NCI-H187 treated with DMSO at 0.1 percent for 48 hours (cell line): ENCODE measurements at regions not wholly inside any gene's neighbourhood (a gene's known extent, or its start where the extent isn't known, plus 50 kb on each side); places are given as distances from the start of the nearest gene placed in this dataset.

Experiments
- DNase-seq: peaks from one replicate; lab custom pipeline; 2025; lab: John Stamatoyannopoulos, UW

DNA sequence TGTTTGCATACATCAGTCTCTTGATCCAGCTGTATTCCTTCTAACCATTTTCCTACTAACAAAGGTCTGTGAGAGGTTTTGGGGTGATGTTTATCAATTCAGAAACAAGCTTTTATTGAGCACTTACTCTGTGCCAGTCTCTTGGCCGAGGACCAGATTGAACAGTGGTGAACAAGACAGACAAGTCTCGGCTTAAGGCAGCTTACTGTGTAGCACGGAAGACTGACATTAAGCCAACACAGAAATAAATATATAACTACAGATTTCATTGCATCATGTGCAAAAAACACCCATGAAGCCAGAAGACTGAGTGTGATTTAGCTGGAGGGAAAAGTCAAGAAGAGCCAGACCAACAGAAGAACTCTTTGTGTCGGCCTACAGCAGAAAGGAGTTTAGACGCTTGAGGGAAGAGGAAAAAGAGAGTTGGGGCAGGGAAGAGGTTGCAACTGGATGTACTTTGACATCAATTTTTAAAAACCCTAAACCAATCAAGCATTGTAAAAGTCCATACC, 549.6 kb upstream of the CITED2 start:
- DNase-seq, result no peak

DNA sequence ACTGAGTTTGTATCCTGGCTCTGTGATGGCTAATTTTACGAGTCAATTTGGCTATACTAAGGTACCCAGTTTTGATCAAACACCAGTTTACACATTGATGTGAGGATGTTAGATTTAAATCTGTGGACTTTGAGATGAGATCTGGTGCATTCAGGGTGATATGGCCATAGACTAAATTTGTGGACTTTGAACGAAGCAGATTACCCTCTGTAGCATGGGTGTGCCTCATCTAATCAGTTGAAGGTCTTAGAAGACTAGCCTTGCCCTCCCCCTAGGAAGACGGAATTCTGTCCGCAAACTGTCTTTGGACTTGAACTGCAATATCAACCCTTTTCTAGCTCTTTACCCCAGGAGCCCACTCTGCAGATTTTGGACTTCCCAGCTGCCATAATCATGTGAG, 547.8 kb upstream of the CITED2 start:
- no peak for DNase-seq

GRCh38 chr6:139920776-139921100, 546.3 kb upstream of the CITED2 start:
- DNase-seq, result no peak

DNA sequence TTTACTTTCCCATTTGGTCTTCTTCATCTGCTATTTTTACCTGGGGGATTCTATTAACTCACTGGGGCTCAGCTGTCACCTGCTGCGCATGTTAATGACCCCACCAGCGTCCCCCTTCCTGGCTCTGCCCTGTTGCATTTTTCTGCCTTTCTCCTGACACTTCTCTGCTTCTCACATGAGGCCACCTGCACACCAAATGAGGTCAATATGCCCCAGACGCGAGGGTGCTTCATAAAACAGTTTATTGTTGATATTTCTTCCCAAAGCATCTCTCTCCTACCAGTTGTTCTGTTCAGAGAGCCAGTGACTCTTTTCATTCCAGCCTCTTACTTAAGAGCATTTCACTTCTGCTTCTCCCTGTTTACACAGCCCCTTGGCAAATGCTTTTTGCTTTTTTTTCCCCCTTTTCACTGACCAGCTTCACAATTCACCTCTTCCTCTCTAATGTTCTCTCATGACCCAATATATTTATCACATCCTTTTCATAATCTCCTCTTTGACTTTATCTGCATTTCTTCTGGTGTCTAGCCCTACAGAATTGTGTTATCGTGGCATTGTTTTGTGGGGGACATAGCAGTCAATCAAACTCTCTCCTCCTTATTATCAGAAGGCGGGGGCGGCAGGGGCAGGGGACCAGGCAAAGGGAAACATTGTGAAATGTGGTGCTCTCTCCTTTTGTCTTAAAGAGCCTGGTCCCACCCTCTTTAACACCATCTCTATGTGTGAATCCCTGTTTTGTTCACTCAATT, 545.8 kb upstream of the CITED2 start:
- DNase-seq, result no peak

- no peak for DNase-seq
Measured at GRCh38 chr6:139919107-139920026, 544.9 kb upstream of the CITED2 start.

DNA sequence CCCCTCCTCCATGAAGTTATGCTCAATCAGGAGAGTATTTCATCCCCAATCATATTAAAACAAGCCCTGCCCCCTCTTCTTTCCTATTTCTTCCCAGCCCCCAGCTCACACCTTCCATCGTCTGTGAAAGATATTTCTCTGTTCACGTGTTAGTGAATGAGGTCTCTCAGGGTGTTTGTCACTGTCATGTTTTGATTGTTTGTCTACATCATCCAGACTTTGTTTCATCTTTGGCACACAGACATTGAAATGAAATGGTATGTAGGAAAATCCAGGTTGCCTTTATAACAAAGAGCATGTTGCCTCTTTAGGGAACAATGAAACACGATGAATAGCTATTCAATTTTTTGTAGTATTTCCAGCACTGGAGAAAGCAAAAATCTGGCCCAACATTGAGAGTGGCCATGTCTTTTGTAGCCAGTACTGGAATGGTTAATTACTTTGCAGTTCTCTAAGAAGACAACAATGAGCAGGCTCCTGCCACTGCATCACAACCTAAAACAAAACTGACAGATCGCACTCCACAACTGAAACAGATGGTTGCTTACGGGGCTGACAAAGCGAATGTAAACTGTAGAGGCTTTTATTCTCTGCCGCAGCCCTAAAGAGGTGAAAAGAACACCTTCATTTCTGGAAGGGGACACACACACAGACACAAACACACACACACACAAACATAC, 543.6 kb upstream of the CITED2 start:
- DNase-seq, result no peak

DNA sequence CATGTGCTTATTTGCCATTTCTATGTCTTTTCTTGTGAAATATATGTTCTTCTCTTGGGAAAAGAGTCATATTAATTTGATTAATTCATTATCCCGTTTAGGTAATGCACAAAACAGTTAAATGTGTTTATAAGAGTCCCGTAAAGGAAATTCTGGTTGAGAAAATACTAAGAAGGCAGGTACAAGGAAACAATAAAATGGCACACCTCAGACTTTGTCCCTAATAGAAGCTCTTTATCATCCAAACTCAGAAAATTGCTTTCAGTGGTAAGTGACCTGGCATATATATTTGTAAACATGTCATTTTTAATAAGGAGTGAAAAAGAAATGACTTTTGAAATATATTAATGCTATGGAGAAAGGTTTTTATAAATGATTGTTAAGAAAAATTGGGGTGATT, 540.5 kb upstream of the CITED2 start:
- DNase-seq, result no peak

GRCh38 chr6:139912735-139913400, 538.4 kb upstream of the CITED2 start:
- no peak for DNase-seq

DNA sequence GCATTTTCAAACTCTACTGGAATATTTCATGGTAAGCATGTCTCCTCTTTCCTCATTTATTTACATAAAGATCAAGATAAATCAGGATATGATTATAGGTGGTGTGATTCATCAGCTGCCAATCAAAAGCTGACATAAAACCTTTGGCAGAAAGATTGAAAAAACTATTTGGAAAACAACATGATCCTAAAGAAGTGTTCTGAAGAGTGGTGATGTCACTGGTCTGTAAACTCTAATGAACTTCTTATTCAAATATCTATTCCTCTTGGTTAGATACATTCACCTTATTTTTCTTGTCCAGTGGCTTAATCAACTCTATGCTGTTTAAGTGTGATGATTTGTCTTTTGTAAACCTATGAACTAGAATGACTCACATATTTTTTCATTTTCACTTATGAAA, 535.5 kb upstream of the CITED2 start:
- no peak for DNase-seq

DNA sequence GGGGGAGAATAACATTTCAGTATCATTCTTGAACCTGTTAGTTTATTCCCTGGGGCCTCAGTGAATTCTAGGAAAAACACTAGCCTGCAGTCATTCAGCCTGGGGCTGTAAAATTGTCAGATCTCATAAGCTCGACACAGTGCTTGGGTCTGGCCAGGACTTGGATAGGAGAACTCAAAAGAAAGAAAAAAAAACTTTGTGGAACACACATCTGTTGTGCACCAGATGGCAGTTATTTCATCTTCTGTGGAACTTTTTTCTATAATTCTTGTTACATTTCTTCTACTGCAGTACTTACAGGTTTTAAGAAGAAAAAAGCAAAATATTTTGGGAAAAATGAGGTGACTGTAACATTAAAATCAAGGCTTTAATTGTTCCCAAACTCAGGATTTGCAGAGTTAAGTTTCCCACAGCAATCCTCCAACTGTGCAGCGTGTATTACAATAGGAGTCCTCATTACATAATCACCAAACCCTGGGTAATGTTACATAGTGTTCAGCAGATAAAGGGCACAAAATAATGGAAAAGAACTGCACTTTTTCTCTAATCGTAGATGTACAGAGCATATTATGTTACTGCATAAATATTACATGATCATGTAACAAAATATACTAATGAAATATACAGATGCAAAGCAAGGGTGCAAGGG, 531.1 kb upstream of the CITED2 start:
- DNase-seq, result no peak

DNA sequence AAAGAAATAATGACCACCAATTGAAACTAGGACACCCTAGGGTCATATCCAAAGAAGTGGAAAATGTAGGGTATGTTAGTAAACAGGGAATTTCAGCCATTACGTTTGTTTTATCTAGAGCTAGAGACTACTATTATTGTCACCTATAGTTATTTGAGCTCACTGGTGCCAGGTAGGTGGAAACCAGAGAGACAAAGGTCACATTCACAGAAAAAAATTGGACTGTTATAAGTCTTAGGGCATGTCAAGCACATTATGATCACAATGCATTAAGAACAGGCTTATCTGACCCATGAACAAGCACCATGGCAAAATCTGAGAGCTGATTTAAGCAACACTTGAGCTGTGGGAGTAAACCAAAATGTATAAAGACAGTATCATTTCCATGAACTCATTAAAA, 530.1 kb upstream of the CITED2 start:
- no peak for DNase-seq

- DNase-seq, result no peak
Measured at GRCh38 chr6:139904158-139904533, 529.7 kb upstream of the CITED2 start.

DNA sequence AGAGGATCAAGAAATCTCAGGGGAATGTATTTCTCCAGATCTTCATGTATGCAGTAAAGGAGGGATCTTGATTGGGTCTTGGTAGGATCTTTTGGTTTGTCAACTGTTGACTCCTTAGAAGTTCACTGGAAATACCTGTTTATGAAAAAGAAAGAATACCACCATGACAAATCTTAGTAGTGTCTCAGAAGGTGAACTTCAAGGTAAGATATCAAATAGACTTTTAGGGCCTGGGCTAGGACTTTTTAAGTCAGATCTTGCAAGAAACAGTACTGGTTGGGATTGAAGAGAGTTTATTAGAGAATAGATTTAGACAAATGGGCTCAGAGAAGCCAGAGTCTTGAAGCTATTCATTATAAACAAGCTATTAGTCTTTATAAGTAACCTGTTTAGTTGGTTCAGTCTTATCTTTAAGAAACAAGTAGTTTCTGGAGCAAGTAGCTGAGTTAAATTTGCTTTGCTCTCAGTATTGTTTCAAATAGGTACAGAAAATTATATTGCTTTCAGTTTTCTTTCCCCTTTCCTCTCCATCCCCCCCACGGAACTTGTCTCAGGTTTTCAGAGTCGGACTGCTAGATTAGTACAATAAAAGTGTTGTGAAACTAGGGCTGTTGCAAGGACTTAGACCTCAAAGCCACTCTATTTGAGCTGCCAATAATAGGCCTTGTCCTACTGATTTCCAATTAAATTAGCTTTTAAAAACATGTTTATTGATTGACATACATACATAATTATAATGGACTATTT, 529.1 kb upstream of the CITED2 start:
- no peak for DNase-seq

GRCh38 chr6:139895205-139895793, 520.9 kb upstream of the CITED2 start:
- no peak for DNase-seq

- DNase-seq, result no peak
Measured at GRCh38 chr6:139894271-139894670, 519.8 kb upstream of the CITED2 start.

GRCh38 chr6:139891471-139891870, 517.0 kb upstream of the CITED2 start:
- no peak for DNase-seq

- no peak for DNase-seq
Measured at GRCh38 chr6:139888681-139889122, 514.3 kb upstream of the CITED2 start.

DNA sequence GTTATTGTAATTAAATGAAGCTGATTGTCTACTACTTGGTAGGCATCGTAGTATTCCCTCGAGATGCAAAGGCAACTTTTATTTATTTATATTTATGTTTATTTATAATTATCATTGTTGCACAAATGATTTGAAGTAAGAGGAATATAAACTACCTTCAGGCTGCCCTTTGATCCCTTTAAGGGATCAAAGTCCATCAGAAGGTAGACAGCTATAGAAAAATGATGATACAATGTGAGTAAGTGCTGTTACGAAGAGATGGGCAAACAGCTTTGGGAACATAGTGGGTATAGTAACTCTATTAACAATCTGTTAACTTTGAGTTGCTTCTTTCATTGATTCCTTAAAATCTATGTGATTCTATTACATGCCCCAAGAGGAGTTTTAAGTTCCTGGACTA, 512.8 kb upstream of the CITED2 start:
- DNase-seq, result no peak

DNA sequence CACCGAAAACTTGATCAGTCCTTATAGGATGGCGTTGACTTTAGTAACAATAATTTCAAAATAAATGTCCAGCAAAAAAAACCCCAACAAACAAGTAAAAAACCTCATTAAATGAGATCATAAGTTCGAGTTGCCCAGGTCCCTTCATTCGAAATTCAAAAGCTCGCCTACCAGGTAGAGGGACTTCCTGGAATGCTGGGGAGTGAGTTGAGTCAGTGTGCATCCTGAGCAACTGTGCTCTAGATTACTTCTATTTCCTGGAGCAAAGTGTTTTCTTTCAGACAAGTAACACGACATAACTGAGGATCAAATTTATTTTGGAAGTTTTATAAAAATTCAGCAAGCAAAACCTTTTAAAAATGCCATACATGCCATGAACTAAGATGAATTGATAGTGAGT, 511.9 kb upstream of the CITED2 start:
- no peak for DNase-seq

DNA sequence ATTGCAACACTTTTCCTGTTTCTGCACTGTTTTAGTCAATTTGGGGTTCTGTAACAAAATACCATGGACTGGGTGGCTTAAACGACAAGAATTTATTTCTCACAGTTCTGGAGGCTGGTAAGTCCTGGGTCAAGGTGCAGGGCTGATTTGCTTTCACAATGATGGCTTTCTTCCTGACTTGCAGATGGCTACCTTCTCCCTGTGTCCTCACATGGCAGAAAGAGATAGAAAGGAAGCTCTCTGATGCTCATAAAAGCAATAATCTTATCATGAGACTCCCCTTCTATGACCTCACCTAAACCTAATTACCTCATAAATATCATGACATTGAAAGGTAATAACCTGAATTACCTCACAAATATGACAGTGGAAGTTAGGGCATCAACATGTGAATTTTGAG, 511.5 kb upstream of the CITED2 start:
- no peak for DNase-seq
